ENCODE measurements at regions not wholly inside any gene's neighbourhood (a gene's known extent, or its start where the extent isn't known, plus 50 kb on each side); places are given as distances from the start of the nearest gene placed in this dataset.

- DNase-seq = peak; percentile 26
Measured at GRCh38 chr15:26374806-26375205, 398.1 kb downstream of the GABRB3 start.

- no peak for DNase-seq
Measured at GRCh38 chr15:26372706-26373105, 400.2 kb downstream of the GABRB3 start.

- DNase-seq = no peak
Measured at GRCh38 chr15:26365077-26365476, 407.8 kb downstream of the GABRB3 start.

GRCh38 chr15:26359855-26360254 is 413.0 kb downstream of the GABRB3 start:
- DNase-seq = no peak

GRCh38 chr15:26358708-26359107 is 414.2 kb downstream of the GABRB3 start:
- no peak for DNase-seq

GRCh38 chr15:26357653-26358052 is 415.2 kb downstream of the GABRB3 start:
- no peak for DNase-seq

GRCh38 chr15:26355472-26356074 is 417.3 kb downstream of the GABRB3 start:
- DNase-seq = no peak

- DNase-seq = no peak
Measured at GRCh38 chr15:26352909-26353308, 420.0 kb downstream of the GABRB3 start.

GRCh38 chr15:26352406-26352805 is 420.5 kb downstream of the GABRB3 start:
- DNase-seq = no peak

GRCh38 chr15:26325495-26325894 is 447.4 kb downstream of the GABRB3 start:
- no peak for DNase-seq

GRCh38 chr15:26323566-26323965 is 449.3 kb downstream of the GABRB3 start:
- DNase-seq = no peak

- no peak for DNase-seq
Measured at GRCh38 chr15:26318689-26319088, 454.2 kb downstream of the GABRB3 start.

GRCh38 chr15:26314577-26314976 is 451.4 kb upstream of the ATP10A start:
- no peak for DNase-seq

- DNase-seq = no peak
Measured at GRCh38 chr15:26311710-26312236, 448.6 kb upstream of the ATP10A start.

- DNase-seq = no peak
Measured at GRCh38 chr15:26298659-26299170, 435.6 kb upstream of the ATP10A start.

- no peak for DNase-seq
Measured at GRCh38 chr15:26298010-26298658, 435.0 kb upstream of the ATP10A start.

GRCh38 chr15:26295336-26296085 is 432.4 kb upstream of the ATP10A start:
- no peak for DNase-seq

GRCh38 chr15:26294059-26294689 is 431.0 kb upstream of the ATP10A start:
- no peak for DNase-seq

GRCh38 chr15:26287381-26287780 is 424.3 kb upstream of the ATP10A start:
- DNase-seq = no peak

GRCh38 chr15:26280281-26280680 is 417.2 kb upstream of the ATP10A start:
- DNase-seq = no peak

- no peak for DNase-seq
Measured at GRCh38 chr15:26261966-26262365, 398.8 kb upstream of the ATP10A start.

- no peak for DNase-seq
Measured at GRCh38 chr15:26261413-26261812, 398.3 kb upstream of the ATP10A start.

- no peak for DNase-seq
Measured at GRCh38 chr15:26260517-26261133, 397.5 kb upstream of the ATP10A start.

Data from NCI-H446 treated with DMSO at 0.1 percent for 48 hours (cell line).